GM19397 (cell line): ENCODE measurements at regions not wholly inside any gene's neighbourhood (a gene's known extent, or its start where the extent isn't known, plus 50 kb on each side); places are given as distances from the start of the nearest gene placed in this dataset.
"Not testable (repeated sequence)": the region's sequence is repeated elsewhere in the genome, so short reads cannot be mapped to it uniquely, and the experiment has no call there.

Experiments
- ATAC-seq: cut with Tn5 transposase; IDR thresholded peaks from one replicate; pipeline ENCODE4 v1.9.1; 2021; ENCODE audit warnings: mild to moderate bottlenecking, moderate library complexity; ENCODE audit not compliant: unreplicated experiment

- ATAC-seq, result not testable (repeated sequence)
Observed at GRCh38 chr9:113739605-113740507, 136.3 kb upstream of the ZNF618 start.

- ATAC-seq, result not testable (repeated sequence)
Observed at GRCh38 chr9:113740508-113741500, 135.3 kb upstream of the ZNF618 start.

- no peak for ATAC-seq
Observed at GRCh38 chr9:113741886-113742854, 133.9 kb upstream of the ZNF618 start.

GRCh38 chr9:113742878-113743277, 133.2 kb upstream of the ZNF618 start:
- ATAC-seq, result no peak

DNA sequence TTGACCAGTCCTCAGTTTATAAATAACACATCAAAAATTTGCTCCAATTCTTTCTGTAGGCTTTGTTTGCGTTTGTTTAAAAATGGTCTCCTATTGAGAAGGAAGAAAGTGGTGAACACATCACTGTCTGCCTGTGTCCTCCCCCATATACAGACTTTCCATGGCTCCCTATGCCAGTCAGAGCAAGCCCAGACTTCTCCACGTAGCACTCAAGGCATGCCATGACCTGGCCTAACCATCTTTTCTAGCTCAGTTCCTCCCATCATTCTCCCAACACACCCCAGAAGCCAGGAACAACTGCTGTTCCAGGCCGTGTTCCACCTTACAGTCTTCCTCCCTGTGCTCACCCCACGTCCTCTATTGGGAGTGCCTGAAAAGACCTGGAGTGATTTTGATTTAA, 129.6 kb upstream of the ZNF618 start:
- ATAC-seq, result no peak

DNA sequence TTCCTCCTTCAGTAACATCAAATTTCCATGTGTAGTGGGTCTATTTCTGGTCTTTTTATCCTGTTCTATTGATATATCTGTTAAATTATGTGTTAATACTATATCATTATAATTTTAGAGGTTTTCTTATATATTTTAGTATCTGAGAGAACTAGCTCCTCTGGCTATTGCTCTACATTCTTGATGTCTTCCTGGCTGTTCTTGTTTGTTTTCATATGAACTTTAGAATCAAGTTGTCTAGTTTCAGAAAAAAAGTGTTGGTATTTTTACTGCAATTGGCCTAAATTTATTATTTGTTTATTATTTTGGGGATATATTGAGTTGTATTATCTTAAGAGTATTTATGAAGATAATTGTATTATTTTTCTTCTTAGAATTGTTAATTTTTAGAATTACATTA, 128.0 kb upstream of the ZNF618 start:
- ATAC-seq, result no peak

GRCh38 chr9:113753398-113754119, 122.5 kb upstream of the ZNF618 start:
- no peak for ATAC-seq

- no peak for ATAC-seq
Observed at GRCh38 chr9:113754739-113755138, 121.4 kb upstream of the ZNF618 start.

DNA sequence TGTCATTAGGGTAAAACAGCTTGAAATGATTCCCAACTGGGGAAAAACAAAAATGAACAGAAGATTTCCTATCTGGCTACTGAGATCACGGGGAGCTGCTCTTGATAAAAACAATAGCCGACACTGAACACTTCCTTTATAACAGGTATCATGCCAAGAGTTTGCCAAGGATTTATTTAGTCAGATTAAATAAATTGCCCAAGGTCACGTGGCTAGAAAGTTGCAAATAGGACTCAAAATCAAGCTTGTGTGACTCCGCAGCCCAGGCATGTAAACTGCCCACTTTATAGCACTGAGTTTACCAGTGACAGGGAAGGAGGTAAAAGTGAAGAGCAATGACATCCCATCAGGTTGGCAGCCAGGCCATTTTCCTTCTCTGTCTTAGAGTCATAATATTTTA, 120.7 kb upstream of the ZNF618 start:
- ATAC-seq, result no peak

DNA sequence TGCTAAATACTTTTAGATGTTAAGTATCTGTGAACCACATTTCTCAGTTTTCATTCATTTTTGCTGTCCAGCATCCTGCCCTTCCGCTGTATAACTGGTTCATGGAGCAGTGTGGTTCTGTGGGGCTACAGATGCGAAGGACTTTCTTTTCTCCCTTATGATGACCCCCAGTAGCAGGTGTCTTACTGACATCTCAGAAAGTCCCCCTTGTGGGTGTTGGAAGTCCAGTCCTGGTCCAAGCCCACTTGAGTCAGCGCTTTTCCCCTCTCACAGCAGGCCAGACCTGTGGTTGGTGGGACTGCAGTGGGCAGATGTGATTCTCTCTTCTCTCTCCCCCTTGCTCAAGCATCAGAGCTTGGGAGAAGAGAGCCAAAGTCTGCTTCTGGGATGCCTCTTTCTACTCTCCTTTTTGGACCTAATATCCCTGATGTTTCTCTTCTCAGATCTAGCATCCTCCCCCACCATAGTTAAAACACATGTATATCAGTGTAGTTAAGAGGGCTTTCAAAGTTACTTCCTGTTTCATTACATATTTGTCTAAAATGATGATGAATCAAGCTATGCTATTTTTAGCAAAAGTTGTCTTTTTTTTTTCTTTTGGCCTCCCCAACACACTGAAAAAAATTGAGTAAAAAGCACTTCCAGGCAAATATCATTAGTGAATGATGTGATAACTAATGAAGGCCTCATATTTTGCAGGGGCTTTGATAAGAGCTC, 119.5 kb upstream of the ZNF618 start:
- ATAC-seq, result no peak

- no peak for ATAC-seq
Observed at GRCh38 chr9:113763429-113763828, 112.7 kb upstream of the ZNF618 start.

DNA sequence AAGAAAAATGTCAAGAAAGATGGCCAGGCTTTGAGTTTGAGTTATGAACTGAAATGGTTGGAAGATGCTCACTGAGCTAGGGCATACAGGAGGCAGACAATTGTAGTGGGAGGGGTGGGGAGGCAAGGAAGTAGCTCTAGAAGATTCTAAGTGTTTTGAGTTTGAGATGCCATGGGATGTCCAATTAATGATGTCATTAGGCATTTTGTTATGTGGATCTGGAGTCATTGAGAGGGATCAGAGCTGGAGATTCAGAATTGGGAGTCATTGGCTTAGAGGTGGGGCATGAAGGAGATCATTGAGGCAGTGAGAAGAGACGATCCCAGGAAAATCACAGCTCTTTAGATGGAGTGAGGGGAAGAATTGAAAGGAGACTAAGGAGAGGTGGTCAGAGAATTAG, 111.5 kb upstream of the ZNF618 start:
- no peak for ATAC-seq

GRCh38 chr9:113769412-113769811, 106.7 kb upstream of the ZNF618 start:
- no peak for ATAC-seq

DNA sequence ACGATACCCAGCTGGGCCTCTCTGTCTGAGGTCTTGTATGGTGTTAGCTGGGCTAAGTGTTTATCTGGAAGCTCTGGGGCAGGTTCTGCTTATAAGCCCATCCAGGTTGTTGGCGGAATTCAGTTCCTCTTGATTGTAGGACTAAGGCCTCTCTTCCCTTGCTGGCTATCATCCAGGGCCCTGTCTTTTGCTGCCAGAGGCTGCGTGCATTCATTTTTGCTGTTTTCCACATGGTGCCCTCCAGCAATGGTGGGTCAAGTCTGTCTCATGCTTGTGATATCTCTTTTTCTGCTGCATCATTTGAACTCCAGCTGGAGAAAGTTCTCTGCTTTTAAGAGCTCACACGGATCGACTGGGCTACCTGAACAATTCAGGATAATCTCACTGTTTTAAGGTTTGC, 105.7 kb upstream of the ZNF618 start:
- ATAC-seq, result no peak

DNA sequence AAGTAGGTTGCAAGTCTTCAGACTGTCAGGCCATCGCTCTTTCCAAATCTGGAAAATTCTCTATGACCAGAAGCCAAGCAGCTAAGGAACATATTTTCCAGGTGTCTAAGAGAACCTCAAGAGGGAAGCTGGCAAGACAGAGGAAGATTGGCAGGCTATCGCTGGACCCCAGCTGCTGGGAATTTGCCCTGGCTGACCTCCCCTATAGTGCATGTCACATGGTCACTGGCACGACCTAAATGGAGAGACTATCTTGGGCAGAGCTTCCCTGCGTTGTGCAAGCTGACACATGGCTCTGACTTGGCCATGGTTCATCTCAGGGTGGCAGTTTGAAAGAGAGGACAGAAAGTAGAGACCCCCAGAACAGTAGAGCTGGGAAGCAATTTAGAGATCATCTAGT, 104.9 kb upstream of the ZNF618 start:
- ATAC-seq, result no peak

DNA sequence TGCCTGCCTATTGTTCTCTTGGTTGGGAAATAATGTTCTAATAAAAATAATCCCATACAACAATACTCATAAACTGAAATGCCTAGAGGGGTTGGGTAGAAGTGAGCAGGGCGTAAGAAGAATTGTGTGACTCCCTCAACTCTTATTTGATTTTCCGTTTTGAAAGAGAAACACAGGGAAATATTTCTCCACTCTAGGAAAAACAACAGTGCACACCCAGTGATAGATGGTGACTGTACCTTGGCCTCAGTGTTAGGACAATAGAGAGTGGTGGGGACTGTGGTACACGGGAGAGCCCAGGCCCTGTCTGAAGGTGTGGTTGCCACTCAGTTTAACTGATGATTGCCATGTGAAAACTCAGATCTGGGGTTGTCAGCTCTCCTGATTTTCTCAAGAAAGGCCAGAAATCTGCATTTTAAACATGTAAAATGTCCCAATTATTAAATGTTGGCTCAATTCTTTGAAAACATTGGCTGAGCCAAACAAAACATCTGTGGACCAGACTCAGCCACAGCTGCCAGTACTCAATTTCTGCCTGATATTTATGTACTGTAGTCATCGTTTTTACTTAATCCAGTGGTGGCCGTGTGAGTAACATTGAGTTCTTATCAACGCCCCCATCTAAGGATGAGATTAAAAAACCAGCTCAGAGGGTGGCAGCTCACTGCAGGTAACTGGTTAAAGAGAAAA, 103.8 kb upstream of the ZNF618 start:
- ATAC-seq, result no peak

- no peak for ATAC-seq
Observed at GRCh38 chr9:113774963-113775362, 101.1 kb upstream of the ZNF618 start.

GRCh38 chr9:113775749-113776148, 100.4 kb upstream of the ZNF618 start:
- no peak for ATAC-seq

- ATAC-seq, result no peak
Observed at GRCh38 chr9:113776194-113776593, 99.9 kb upstream of the ZNF618 start.
